Mucosa of descending colon (tissue), 3 donors: ENCODE measurements at regions not wholly inside any gene's neighbourhood (a gene's known extent, or its start where the extent isn't known, plus 50 kb on each side); places are given as distances from the start of the nearest gene placed in this dataset.

ENCODE experiments used
- ATAC-seq: fragments of 200-7000 bp; cut with Tn5 transposase; one replicate; pipeline ENCODE4 v1.9.1; 2020; ENCODE audit warnings: mild to moderate bottlenecking, moderate library complexity
- DNase-seq, 3 donors: peaks; one replicate each; pipeline ENCODE4 v3.0.0-alpha.2; 2020
- H3K36me3 ChIP-seq: fragments of 200-600 bp; one replicate; pipeline ENCODE4 v1.8.0; 2021; ENCODE audit warnings: low read depth, mild to moderate bottlenecking
- H3K4me1 ChIP-seq: fragments of 200-600 bp; one replicate; pipeline ENCODE4 v1.8.0; 2021; ENCODE audit warnings: low read depth, mild to moderate bottlenecking
- H3K4me3 ChIP-seq: fragments of 200-600 bp; one replicate; pipeline ENCODE4 v1.8.0; 2021; ENCODE audit warnings: mild to moderate bottlenecking
- H3K9me3 ChIP-seq: fragments of 200-600 bp; one replicate; pipeline ENCODE4 v1.8.0; 2021; ENCODE audit warnings: mild to moderate bottlenecking
- CTCF ChIP-seq: fragments of 200-600 bp; IDR thresholded peaks from one replicate; pipeline ENCODE4 v1.8.0; 2022; ENCODE audit warnings: antibody characterized with exemption, mild to moderate bottlenecking
- intact Hi-C, 2 donors: fragments of 100-400 bp; cut with DNase I in 1 of 2; cut with micrococcal nuclease in 1 of 2; formaldehyde crosslinking; loops; one replicate each; pipeline versions ENCODE4 v1.11.0 to v1.11.1; 2022; cut with DNase I, micrococcal nuclease
- donor health status: DM: no; HTN: no; CAD: no; lungs with moderate emphysema.
- donor health status: DM: no; HTN: no; CAD: no.
- donor health status: DM: no; HTN: yes; CAD: no.

DNA sequence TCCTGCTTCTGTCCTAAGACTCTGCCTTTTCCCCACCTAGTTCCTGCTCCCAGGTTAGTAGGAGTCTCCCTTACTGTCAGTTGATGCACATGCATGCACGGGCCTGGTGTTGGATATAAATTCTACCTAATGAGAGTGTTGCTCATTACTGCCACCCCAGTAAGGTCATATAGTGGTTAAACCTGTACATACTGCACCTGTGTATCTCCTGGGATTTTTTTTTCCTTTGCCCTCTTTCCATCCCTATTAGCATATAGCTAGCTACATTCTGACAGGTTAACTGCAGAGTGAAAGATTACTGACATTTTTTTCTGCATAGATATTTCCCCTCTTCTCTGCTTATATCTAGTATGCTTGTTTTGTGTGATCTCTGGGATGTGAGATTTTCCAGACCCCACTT, 201.5 kb upstream of the PIRT start:
- DNase-seq (no peak), ATAC-seq (no peak)
- H3K36me3 ChIP-seq, result no peaks in the 10 kb centered on the region
- no peaks in the 10 kb centered on the region for H3K4me1 ChIP-seq
- no peak overlapping the region for H3K4me3 ChIP-seq
- intact Hi-C loops, result no loop called here
- no peaks in the 10 kb centered on the region for H3K9me3 ChIP-seq
- TF ChIP-seq CTCF, result no peak

- no peaks in the 10 kb centered on the region for H3K9me3 ChIP-seq
- DNase-seq, result no peak
- H3K4me1 ChIP-seq, result no peaks in the 10 kb centered on the region
- TF ChIP-seq CTCF, result no peak
- no peaks in the 10 kb centered on the region for H3K36me3 ChIP-seq
- intact Hi-C loops, result no loop called here
- H3K4me3 ChIP-seq, result no peak overlapping the region
- ATAC-seq, result no peak
These were observed 197.8 kb upstream of the PIRT start for GRCh38 chr17:11035681-11036080.

GRCh38 chr17:11031787-11032186, 193.9 kb upstream of the PIRT start:
- H3K4me3 ChIP-seq, result no peak overlapping the region
- no peak for ATAC-seq
- TF ChIP-seq CTCF, result no peak
- DNase-seq, result no peak
- no peaks in the 10 kb centered on the region for H3K9me3 ChIP-seq
- H3K4me1 ChIP-seq, result no peaks in the 10 kb centered on the region
- intact Hi-C loops, result no loop called here
- no peaks in the 10 kb centered on the region for H3K36me3 ChIP-seq

DNA sequence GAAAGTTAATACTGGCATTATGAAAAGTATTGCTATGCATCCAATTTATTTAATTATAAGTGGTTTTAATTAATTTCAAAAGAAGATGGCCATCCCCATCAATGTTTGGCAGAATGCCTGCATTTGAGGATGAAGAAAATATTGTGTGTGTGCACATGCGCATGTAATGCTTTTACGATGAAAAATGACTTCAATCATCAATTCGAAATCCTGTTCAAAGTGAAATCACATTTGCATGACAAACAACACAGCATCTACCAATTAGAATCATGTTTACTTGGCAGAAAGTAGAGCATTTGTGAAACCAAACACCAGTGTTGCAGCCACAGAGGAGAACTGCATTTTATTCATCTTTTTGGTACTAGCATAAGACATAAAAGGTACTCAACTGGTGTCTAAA, 191.9 kb upstream of the PIRT start:
- no peaks in the 10 kb centered on the region for H3K9me3 ChIP-seq
- H3K36me3 ChIP-seq, result no peaks in the 10 kb centered on the region
- TF ChIP-seq CTCF, result no peak
- no peak for DNase-seq
- H3K4me1 ChIP-seq, result no peaks in the 10 kb centered on the region
- intact Hi-C loops, result no loop called here
- ATAC-seq, result no peak
- H3K4me3 ChIP-seq, result no peak overlapping the region

DNA sequence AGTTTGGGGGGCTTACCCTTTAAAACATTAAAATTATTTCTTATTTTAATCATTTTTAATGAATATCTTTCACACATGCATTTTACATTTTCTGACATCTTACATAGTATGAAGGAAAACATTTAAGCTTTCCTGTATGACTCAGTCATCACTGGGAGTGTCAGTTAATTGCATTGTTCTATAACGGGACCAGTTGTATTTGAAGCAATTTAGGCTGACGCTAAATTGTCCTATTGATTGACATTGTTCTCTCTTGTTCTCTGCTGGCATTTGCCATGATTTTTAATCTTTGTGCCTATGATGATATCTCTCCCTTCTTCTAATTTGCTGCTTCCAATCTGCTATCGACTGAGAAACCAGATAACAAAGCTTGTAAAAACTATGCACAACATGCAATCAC, 190.5 kb upstream of the PIRT start:
- Histone ChIP-seq H3K9me3 (no peaks in the 10 kb centered on the region), H3K4me3 (no peak overlapping the region), H3K36me3 (no peaks in the 10 kb centered on the region), H3K4me1 (no peaks in the 10 kb centered on the region)
- intact Hi-C loops, result no loop called here
- ATAC-seq (peak; percentile 54), DNase-seq (no peak)
- no peak for TF ChIP-seq CTCF

DNA sequence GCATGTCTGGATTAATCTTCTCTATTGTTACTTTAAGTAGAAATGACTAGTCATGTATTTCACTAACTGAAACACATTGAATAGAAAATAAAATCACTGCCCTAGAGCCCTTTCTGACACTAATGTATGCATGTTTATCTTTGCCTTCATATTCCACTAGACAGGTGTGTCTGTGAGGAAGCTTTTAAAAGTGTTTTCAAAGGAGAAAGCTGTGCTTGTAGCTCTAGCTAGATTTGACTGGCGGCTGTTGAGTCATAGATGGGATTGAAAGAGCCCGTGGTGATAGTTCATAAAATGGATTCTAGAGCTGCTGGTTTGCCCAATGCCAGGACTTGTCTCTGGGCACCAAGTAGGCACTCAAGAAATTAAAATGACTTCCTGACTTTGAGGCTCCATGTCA, 189.0 kb upstream of the PIRT start:
- TF ChIP-seq CTCF, result no peak
- peak; percentile 60 for ATAC-seq
- Histone ChIP-seq H3K9me3 (no peaks in the 10 kb centered on the region), H3K4me1 (no peaks in the 10 kb centered on the region), H3K4me3 (no peak overlapping the region), H3K36me3 (no peaks in the 10 kb centered on the region)
- intact Hi-C loops, result no loop called here
- no peak for DNase-seq
